HG03139 (cell line): ENCODE measurements at regions not wholly inside any gene's neighbourhood (a gene's known extent, or its start where the extent isn't known, plus 50 kb on each side); places are given as distances from the start of the nearest gene placed in this dataset.

Source experiments
- ATAC-seq: cut with Tn5 transposase; IDR thresholded peaks from one replicate; pipeline ENCODE4 v1.9.1; 2021; ENCODE audit not compliant: unreplicated experiment

- ATAC-seq, result no peak
Measured at GRCh38 chr3:30069056-30069455, 537.3 kb upstream of the TGFBR2 start.

DNA sequence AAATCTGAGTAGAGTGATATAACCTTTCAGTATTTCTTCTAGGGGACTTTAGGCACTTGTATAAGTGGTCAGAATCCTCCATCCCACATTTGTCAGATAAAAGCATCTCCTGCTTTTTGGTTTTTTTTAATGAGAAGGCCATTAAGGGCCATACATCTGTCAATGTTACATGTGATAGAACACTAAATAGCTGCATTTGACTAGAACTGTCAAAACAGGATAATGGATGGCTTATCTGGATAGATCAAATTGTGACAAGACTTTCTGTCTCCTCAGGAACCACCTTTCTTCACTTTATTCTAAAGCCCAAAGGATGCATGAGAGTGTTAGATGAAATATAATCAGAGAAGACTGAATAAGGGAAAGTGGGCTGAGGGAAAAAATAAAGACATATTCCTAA lies 533.4 kb upstream of the TGFBR2 start:
- no peak for ATAC-seq

GRCh38 chr3:30073622-30074021 lies 532.8 kb upstream of the TGFBR2 start:
- ATAC-seq, result no peak

DNA sequence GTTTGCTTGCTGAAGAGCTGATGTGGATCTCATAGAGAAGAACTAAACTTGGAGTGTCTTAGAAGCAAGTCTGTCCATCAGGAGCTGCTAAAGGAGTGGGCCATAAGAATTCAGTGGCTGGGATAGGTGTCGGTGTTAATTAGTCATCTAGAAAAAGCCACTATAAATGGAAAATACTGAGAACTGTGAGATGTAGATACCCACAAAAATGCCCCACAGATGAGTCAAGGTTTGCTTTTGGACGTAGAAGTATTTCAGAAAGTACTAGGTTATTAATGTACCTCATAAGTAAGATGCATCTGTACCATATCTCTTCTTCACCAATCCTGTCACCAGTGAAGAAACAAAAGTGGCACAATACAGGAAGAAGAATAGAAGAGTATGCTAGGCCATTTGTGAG lies 530.9 kb upstream of the TGFBR2 start:
- ATAC-seq, result no peak

DNA sequence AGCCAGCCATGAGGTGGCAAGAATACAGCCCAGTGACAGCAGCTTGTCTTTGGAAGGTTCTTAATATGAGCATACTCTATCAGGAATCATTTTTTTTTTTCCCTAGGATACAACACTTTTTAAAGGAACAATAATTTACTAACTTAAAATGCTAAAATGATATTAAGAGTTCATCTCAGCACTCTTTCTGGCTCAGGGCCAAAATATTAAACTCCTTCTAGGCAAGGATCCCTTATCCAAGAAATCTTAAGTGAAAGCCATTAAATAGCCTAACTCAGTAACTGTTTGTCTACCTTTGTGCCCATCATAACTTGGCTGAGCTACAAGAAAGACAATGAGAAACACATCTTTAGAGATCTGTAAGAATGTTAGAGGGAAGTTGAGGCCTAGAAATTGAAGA lies 529.5 kb upstream of the TGFBR2 start:
- ATAC-seq, result no peak

GRCh38 chr3:30077746-30078145 lies 528.7 kb upstream of the TGFBR2 start:
- no peak for ATAC-seq

- ATAC-seq, result no peak
Measured at GRCh38 chr3:30078736-30079135, 527.7 kb upstream of the TGFBR2 start.

- ATAC-seq, result no peak
Measured at GRCh38 chr3:30081904-30082303, 524.5 kb upstream of the TGFBR2 start.

DNA sequence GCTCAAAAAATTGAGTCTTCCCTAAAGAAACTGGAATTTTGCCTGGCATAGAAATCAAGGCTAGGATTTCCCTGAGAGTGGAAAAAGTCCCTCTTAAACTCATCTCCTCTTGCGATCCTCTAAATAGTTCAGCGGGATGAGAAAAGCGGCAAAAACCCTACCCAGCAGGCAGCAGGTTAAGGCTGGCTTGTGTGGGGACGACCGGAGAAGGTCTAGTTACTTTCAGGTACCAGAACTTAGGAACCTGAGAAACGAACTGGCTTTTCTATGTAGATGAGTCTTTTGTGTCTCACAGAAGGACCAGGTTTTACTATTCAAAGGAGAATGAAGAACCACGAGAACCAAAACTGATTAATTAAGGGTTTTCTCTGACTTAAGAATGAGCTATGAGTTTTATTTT lies 523.7 kb upstream of the TGFBR2 start:
- no peak for ATAC-seq

DNA sequence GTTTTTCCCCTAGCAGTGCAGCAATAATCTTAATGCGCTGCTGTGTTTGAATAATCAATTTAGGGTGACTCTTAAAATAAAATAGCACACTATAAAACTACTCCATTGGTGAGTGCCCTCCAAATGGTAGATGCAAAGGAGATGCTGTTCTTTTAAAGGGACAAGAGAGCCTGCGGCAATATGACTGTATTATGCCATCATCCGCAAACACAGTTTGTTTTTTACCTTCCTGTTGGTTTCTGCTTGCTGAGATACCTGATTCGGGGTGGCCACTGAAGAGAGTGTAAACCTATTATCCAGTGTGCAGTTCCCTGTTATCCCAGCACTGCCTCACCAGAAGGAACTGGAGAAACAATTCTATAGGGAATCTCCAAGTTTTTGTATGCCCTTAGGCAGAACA lies 523.1 kb upstream of the TGFBR2 start:
- no peak for ATAC-seq

DNA sequence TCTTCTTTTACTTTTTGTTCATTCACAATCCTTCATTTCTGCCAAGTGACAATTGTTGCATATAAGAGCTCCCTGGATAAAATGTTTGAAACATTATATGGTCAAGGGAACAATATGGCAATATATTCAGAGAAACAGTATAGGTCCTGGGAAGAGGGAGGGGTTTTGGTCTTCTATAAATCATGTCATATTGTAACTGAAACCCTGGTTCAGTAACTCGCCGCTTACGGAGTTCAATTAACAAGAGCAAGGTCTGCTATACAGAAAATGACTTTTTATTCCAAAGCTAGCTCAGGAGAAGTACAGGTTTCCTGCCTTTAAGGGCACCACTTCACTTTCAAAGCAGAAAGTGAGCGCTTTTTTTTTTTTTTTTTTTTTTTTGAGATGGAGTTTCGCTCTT lies 522.1 kb upstream of the TGFBR2 start:
- ATAC-seq, result no peak

DNA sequence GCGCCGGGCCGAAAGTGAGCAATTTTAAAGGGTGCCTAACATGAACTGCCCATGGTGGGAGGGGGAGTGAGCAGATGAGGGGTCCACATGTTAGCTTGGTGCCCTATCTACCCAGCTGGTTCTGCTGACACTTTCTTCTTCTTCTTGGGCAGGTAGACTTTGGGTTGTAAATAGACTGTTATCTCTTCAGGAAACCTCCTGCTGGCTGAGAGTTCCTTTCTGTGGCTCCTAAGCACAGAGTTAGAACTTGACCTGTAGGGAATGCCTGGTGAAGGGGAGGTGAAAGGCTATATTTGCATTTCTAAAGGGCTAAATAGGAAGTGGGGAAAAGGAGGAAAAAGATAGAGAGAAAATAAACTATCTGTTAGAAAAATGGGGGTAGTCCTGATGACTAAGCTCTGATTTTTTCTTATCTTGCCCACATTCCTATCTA lies 521.4 kb upstream of the TGFBR2 start:
- no peak for ATAC-seq

DNA sequence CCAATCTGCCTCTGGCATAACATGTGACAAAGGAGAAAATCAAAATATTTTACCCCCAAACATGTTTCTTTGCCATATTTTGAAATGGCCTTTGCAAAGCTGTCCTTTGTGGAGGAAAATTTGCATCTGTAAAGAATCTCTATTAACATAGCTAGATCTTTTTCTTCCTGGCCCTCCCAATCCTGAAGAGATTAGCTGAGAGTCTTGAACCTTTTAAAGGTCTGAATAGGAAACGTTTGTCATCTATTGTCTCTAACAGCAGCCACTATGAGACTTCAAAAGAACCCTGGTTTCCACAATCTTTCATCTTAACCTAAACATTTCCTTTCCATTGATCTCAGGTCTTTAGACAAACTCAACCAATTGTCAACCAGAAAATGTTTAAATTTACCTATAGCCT lies 520.9 kb upstream of the TGFBR2 start:
- ATAC-seq, result no peak

DNA sequence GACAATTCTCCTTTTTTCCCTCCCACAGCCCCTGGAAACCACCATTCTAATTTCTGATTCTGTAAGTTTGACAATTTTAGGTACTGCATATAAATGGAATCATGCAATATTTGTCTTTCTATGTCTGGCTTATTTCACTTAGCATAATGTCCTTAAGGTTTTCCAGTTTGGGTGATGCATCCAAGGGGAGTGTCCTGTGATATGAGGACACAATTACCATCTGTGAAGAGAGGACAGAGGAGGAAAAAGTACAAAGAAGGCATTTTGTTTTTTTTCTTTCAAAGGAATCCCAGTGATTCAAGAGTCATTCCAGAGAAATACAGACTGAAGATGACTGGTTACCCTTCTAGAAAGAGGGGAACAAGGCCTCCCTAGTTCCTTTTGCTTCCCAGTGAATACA lies 514.7 kb upstream of the TGFBR2 start:
- ATAC-seq, result no peak

- no peak for ATAC-seq
Measured at GRCh38 chr3:30097022-30097650, 509.3 kb upstream of the TGFBR2 start.

GRCh38 chr3:30098243-30098642 lies 508.2 kb upstream of the TGFBR2 start:
- no peak for ATAC-seq

- no peak for ATAC-seq
Measured at GRCh38 chr3:30098653-30099455, 507.5 kb upstream of the TGFBR2 start.

GRCh38 chr3:30102356-30102755 lies 504.0 kb upstream of the TGFBR2 start:
- no peak for ATAC-seq

DNA sequence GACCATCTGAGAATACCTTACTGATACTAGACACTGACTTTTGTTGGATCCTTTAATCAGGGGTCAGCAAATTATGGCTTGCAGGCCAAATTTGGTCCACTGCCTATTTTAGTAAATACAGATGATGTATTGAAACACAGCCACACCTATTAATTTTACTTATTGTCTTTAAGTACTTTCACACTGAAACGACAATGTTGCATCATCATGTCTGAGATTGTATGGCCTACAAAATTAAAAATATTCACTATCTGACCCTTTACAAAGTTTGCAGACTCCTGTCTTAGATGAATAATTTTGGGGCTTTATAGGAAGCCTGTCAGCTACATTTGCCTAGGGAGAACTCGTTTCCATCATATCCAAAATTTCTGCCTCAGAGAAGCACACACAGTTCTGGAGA lies 503.2 kb upstream of the TGFBR2 start:
- ATAC-seq, result no peak

DNA sequence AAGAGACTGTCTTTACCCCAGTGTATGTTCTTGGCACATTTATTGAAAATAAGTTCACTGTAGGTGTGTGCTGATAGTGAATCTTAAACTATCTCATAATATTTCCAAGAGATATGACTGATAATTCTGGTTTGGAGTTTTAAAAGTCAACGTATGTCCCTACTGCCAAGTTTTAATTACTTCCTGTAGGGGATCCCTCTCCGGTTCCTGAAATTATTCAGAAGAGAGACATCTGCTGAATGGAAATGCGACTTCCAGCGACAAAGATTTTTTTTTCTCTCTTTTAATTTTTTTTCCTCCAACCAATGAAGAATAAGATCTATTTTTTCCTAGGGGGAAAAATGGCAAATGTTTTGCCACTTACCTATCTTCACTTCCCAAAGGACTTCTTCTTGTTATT lies 498.9 kb upstream of the TGFBR2 start:
- no peak for ATAC-seq

GRCh38 chr3:30112411-30112810 lies 494.0 kb upstream of the TGFBR2 start:
- ATAC-seq, result no peak

- ATAC-seq, result no peak
Measured at GRCh38 chr3:30112902-30113484, 493.4 kb upstream of the TGFBR2 start.
